ENCODE measurements at regions not wholly inside any gene's neighbourhood (a gene's known extent, or its start where the extent isn't known, plus 50 kb on each side); places are given as distances from the start of the nearest gene placed in this dataset.

DNA sequence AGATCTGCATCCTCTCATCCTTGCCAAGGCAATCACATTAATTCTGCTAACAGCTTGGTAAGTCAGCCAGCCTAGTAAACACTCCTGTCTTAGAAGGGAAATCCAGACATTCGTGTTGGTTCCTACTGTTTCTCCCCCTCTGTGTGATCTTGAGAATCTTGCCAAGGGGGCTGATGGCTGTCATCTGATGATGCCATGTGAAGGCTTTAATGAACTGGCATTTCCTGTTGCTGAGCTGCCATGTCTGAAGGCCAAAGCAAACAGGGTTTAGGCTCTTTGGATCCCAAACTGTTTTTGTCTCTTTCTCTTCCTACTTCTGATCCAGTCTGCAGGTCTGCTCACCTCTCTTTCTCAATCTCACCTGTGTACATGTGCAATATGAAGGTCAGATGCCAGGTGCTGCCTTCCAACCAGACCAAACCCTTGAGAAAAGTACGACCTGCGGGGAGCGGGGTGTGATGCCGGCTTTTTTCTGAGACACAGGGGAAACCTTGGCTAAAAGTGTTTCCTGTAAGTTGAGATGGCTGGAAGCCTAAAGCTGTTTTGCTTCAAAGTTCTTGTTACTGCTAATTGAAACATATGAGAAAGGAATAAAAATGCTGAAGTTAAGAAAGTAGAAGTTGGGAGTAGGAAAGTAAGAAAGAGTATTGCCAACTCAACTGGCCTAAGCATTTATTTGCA is 532.9 kb downstream of the ANKRD50 start:
- H3K4me3 ChIP-seq (ENCODE audit: low read length), result no peak overlapping the region
- ATAC-seq (no peak), DNase-seq (no peak)
- H3K27ac Mint-ChIP-seq, result no peak overlapping the region
- no peaks in the 10 kb centered on the region for H3K36me3 Mint-ChIP-seq
- no peak overlapping the region for H3K4me3 Mint-ChIP-seq
- intact Hi-C loops (cut with micrococcal nuclease), result no loop called here
- H3K4me1 Mint-ChIP-seq, result no peaks in the 10 kb centered on the region
- H3K36me3 ChIP-seq (ENCODE audit: control insufficient read depth, insufficient read depth, low read length), result no peaks in the 10 kb centered on the region
- H3K4me1 ChIP-seq (ENCODE audit: control insufficient read depth, insufficient read depth, low read length), result no peaks in the 10 kb centered on the region
- 22% methylated on average over 4 of the region's 5 CpGs for WGBS (ENCODE audit: insufficient coverage)
- H3K9me3 Mint-ChIP-seq, result peaks cover 2 to 7% of the 10 kb centered on the region in 2 donors
- TF ChIP-seq, protein P1, sequence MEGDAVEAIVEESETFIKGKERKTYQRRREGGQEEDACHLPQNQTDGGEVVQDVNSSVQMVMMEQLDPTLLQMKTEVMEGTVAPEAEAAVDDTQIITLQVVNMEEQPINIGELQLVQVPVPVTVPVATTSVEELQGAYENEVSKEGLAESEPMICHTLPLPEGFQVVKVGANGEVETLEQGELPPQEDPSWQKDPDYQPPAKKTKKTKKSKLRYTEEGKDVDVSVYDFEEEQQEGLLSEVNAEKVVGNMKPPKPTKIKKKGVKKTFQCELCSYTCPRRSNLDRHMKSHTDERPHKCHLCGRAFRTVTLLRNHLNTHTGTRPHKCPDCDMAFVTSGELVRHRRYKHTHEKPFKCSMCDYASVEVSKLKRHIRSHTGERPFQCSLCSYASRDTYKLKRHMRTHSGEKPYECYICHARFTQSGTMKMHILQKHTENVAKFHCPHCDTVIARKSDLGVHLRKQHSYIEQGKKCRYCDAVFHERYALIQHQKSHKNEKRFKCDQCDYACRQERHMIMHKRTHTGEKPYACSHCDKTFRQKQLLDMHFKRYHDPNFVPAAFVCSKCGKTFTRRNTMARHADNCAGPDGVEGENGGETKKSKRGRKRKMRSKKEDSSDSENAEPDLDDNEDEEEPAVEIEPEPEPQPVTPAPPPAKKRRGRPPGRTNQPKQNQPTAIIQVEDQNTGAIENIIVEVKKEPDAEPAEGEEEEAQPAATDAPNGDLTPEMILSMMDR (IDR thresholded peaks at IDR 0.05), result no peak
- H3K27ac ChIP-seq (ENCODE audit: low read length), result no peak overlapping the region
- no peaks in the 10 kb centered on the region for H3K27me3 Mint-ChIP-seq (ENCODE audit: low read depth in 2 of 2)
- no peaks in the 10 kb centered on the region for H3K27me3 ChIP-seq (ENCODE audit: control insufficient read depth, insufficient read depth, low read length)
- no peaks in the 10 kb centered on the region for H3K9me3 ChIP-seq (ENCODE audit: control insufficient read depth, insufficient read depth, low read length)

DNA sequence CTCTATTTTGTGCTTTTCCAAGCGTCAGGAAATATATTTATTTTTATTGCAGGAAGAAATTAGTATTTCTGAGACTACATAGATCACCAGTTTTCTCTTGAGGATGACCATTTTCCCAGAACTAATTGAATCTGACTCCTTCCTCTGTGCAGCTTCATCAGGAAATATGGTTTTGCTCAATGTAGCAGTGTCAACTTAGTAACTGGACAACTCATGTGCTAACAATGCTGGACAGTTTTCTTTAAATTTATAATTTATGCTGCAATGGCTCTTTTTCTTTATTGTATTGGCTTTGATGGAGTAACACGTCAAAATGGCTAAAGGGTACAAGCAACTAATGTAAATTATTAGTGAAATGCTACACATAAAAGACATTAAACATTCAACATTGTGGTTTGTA is 531.5 kb downstream of the ANKRD50 start:
- WGBS (ENCODE audit: insufficient coverage), result no CpG with 5 or more reads among the region's 2 CpGs
- no peak for ATAC-seq
- no peaks in the 10 kb centered on the region for H3K9me3 ChIP-seq (ENCODE audit: control insufficient read depth, insufficient read depth, low read length)
- H3K27me3 ChIP-seq (ENCODE audit: control insufficient read depth, insufficient read depth, low read length), result no peaks in the 10 kb centered on the region
- TF ChIP-seq, protein P1 (IDR thresholded peaks at IDR 0.05), result no peak
- Mint-ChIP-seq H3K27ac (no peak overlapping the region), H3K4me3 (no peak overlapping the region), H3K9me3 (peaks cover 2 to 7% of the 10 kb centered on the region in 2 donors), H3K36me3 (no peaks in the 10 kb centered on the region), H3K27me3 (ENCODE audit: low read depth in 2 of 2) (no peaks in the 10 kb centered on the region), H3K4me1 (no peaks in the 10 kb centered on the region)
- no peaks in the 10 kb centered on the region for H3K36me3 ChIP-seq (ENCODE audit: control insufficient read depth, insufficient read depth, low read length)
- no peak overlapping the region for H3K27ac ChIP-seq (ENCODE audit: low read length)
- no peak overlapping the region for H3K4me3 ChIP-seq (ENCODE audit: low read length)
- intact Hi-C loops (cut with micrococcal nuclease), result no loop called here
- DNase-seq, result no peak
- H3K4me1 ChIP-seq (ENCODE audit: control insufficient read depth, insufficient read depth, low read length), result no peaks in the 10 kb centered on the region

GRCh38 chr4:124183231-124183630 is 529.3 kb downstream of the ANKRD50 start:
- H3K4me1 Mint-ChIP-seq, result no peaks in the 10 kb centered on the region
- DNase-seq, result no peak

More at GRCh38 chr4:124183231-124183630, 529.3 kb downstream of the ANKRD50 start:
- H3K4me3 Mint-ChIP-seq, result no peak overlapping the region
- H3K9me3 Mint-ChIP-seq, result peaks cover 2 to 7% of the 10 kb centered on the region in 2 donors
- no CpG with 5 or more reads among the region's 2 CpGs for WGBS (ENCODE audit: insufficient coverage)
- no peaks in the 10 kb centered on the region for H3K36me3 Mint-ChIP-seq
- H3K27ac Mint-ChIP-seq, result no peak overlapping the region
- H3K27me3 ChIP-seq (ENCODE audit: control insufficient read depth, insufficient read depth, low read length), result no peaks in the 10 kb centered on the region
- H3K27me3 Mint-ChIP-seq (ENCODE audit: low read depth in 2 of 2), result no peaks in the 10 kb centered on the region
- no peaks in the 10 kb centered on the region for H3K36me3 ChIP-seq (ENCODE audit: control insufficient read depth, insufficient read depth, low read length)
- H3K4me1 ChIP-seq (ENCODE audit: control insufficient read depth, insufficient read depth, low read length), result no peaks in the 10 kb centered on the region
- TF ChIP-seq, protein P1 (IDR thresholded peaks at IDR 0.05), result no peak
- intact Hi-C loops (cut with micrococcal nuclease), result no loop called here
- H3K27ac ChIP-seq (ENCODE audit: low read length), result no peak overlapping the region
- H3K4me3 ChIP-seq (ENCODE audit: low read length), result no peak overlapping the region
- no peak for ATAC-seq
- H3K9me3 ChIP-seq (ENCODE audit: control insufficient read depth, insufficient read depth, low read length), result no peaks in the 10 kb centered on the region
